Chondrocyte (in vitro differentiated cells): ENCODE measurements at regions not wholly inside any gene's neighbourhood (a gene's known extent, or its start where the extent isn't known, plus 50 kb on each side); places are given as distances from the start of the nearest gene placed in this dataset.

ENCODE experiments used
- DNase-seq: peaks from one replicate; pipeline ENCODE4 v3.0.0; 2021; ENCODE audit warnings: mixed read lengths, low spot score
- H3K27ac Mint-ChIP-seq: one replicate; pipeline ENCODE4 v1.8.0; 2021; ENCODE audit warnings: mild to moderate bottlenecking, moderate library complexity, mixed read lengths; ENCODE audit not compliant: unreplicated experiment
- H3K27me3 Mint-ChIP-seq: 2 replicates; pipeline ENCODE4 v1.8.0; 2021; ENCODE audit warnings: low read depth, mixed read lengths
- H3K36me3 Mint-ChIP-seq: 2 replicates; pipeline ENCODE4 v1.8.0; 2021; ENCODE audit warnings: low read depth, mixed read lengths
- H3K4me1 Mint-ChIP-seq: 2 replicates; pipeline ENCODE4 v1.8.0; 2021; ENCODE audit warnings: low read depth, mild to moderate bottlenecking, mixed read lengths
- H3K4me3 Mint-ChIP-seq: one replicate; pipeline ENCODE4 v1.8.0; 2021; ENCODE audit warnings: mild to moderate bottlenecking, moderate library complexity, mixed read lengths; ENCODE audit not compliant: unreplicated experiment
- H3K9me3 Mint-ChIP-seq: 2 replicates; pipeline ENCODE4 v1.8.0; 2021; ENCODE audit warnings: low read depth, mixed read lengths
- CTCF ChIP-seq: fragments of 200-600 bp; sonication (generic); IDR thresholded peaks from 2 replicates; pipeline ENCODE4 v1.5.0; 2021; ENCODE audit warnings: antibody characterized with exemption, mild to moderate bottlenecking, moderate library complexity

GRCh38 chr16:86203557-86204275 is 304.8 kb downstream of the IRF8 start:
- Mint-ChIP-seq H3K4me1 (no peaks in the 10 kb centered on the region), H3K27me3 (peaks cover 35% of the 10 kb centered on the region), H3K4me3 (no peak overlapping the region), H3K36me3 (no peaks in the 10 kb centered on the region), H3K27ac (no peak overlapping the region), H3K9me3 (no peaks in the 10 kb centered on the region)
- no peak for DNase-seq
- no peak for TF ChIP-seq CTCF

- Mint-ChIP-seq H3K27ac (no peak overlapping the region), H3K36me3 (no peaks in the 10 kb centered on the region), H3K9me3 (no peaks in the 10 kb centered on the region), H3K4me1 (no peaks in the 10 kb centered on the region), H3K4me3 (no peak overlapping the region), H3K27me3 (peaks cover 25% of the 10 kb centered on the region)
- no peak for DNase-seq
- no peak for TF ChIP-seq CTCF
Measured at GRCh38 chr16:86205521-86206245, 304.6 kb upstream of the FOXF1 start.

- Mint-ChIP-seq H3K9me3 (no peaks in the 10 kb centered on the region), H3K36me3 (no peaks in the 10 kb centered on the region), H3K27me3 (peaks cover 14% of the 10 kb centered on the region), H3K4me3 (no peak overlapping the region), H3K27ac (no peak overlapping the region), H3K4me1 (no peaks in the 10 kb centered on the region)
- DNase-seq, result no peak
- TF ChIP-seq CTCF, result no peak
Measured at GRCh38 chr16:86207350-86207749, 303.0 kb upstream of the FOXF1 start.

- no peak for TF ChIP-seq CTCF
- peaks cover 5% of the 10 kb centered on the region for H3K9me3 Mint-ChIP-seq
- H3K36me3 Mint-ChIP-seq, result no peaks in the 10 kb centered on the region
- H3K4me3 Mint-ChIP-seq, result no peak overlapping the region
- H3K27me3 Mint-ChIP-seq, result peaks cover 6% of the 10 kb centered on the region
- DNase-seq, result no peak
- H3K4me1 Mint-ChIP-seq, result no peaks in the 10 kb centered on the region
- H3K27ac Mint-ChIP-seq, result no peak overlapping the region
Measured at GRCh38 chr16:86209202-86209601, 301.1 kb upstream of the FOXF1 start.

- no peak for TF ChIP-seq CTCF
- DNase-seq, result no peak
Measured at GRCh38 chr16:86210403-86211193, 299.7 kb upstream of the FOXF1 start.

More at GRCh38 chr16:86210403-86211193, 299.7 kb upstream of the FOXF1 start:
- peaks cover 10% of the 10 kb centered on the region for H3K27me3 Mint-ChIP-seq
- no peak overlapping the region for H3K4me3 Mint-ChIP-seq
- H3K4me1 Mint-ChIP-seq, result no peaks in the 10 kb centered on the region
- H3K36me3 Mint-ChIP-seq, result no peaks in the 10 kb centered on the region
- no peak overlapping the region for H3K27ac Mint-ChIP-seq
- peaks cover 5% of the 10 kb centered on the region for H3K9me3 Mint-ChIP-seq
